ENCODE measurements at regions not wholly inside any gene's neighbourhood (a gene's known extent, or its start where the extent isn't known, plus 50 kb on each side); places are given as distances from the start of the nearest gene placed in this dataset.

DNA sequence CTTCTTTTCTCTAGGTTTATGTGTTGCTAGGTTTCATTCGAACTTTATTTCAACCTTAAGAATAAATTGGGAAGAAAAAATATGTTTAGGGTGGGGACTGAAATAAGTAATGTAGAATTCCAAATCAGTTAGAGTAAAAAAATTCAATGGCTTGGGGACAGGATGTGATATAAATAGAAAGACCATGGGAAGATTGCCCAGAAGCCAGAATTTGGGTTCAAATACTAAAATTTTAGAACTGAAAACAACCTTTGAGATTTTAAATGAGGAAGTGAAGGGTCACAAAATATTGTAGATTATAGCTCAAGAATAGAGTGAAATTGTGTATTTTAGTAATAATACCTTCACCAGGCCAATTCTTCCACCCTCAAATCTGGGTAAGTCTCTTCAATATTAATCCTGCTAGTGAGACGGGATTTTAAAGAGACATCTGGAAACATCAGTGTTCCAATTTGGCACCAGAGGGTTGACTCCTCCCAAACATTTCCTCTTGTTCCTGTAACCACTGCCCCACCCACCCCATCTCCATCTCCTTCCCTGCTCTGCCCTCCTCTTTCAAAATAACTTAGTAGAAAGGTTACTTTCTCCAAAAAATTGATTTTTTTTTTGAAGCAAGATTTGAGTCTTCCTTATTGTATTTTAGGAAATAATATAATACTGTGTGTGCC lies 51.3 kb upstream of the FAM3C start:
- DNase-seq, result no peak

DNA sequence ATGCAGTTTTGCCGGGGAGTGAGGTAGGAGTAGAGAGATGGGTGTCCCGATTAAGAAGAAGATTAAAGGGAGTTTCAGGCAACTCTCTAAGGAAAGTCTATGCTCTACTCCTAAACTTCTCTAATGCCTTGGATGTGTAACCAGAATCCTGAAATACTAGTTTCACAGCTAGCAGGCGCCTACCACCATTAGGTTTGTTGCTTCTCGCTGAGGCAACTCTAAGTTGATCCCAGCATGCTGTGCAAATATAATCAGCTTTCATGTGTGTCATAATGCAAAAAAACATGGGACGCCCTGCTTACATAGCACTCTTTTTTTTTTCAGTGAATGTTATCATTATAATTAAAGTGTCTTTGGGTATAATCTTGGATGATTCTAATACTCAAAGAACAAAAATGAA lies 50.4 kb upstream of the FAM3C start:
- DNase-seq, result no peak
